ENCODE measurements at regions not wholly inside any gene's neighbourhood (a gene's known extent, or its start where the extent isn't known, plus 50 kb on each side); places are given as distances from the start of the nearest gene placed in this dataset.

DNA sequence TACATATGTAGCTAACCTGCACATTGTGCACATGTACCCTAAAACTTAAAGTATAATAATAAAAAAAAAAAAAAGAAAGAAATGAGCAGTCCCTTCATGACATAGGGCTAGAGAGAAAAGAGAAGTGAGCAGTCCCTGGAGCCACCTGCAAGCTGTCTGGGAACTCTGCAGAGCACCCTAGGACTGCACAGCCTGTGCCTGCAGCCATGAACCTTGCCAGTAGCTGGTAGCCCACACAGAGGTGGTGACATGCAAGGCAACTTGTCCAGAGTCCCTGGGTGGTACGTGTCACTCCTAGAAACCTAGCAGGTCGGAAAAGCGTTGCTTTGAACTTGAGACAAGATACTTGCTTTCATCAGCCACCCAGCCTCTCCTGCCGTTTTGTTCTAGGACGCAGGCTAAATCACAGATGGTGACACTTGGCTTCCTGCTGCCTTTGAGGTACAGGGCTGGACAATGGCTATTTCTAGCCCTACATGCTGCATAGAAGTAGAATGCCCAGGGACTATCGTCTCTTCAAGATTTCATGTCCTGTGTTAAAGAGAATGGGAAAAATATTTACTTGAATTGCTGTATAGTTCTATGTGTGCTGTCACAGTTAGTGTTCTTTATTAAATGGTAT lies 260.9 kb downstream of the LTN1 start:
- no peak for TF ChIP-seq POLR2A (IDR thresholded peaks at IDR 0.05; ENCODE audit: low read depth, low read length)
- TF ChIP-seq, protein P1, sequence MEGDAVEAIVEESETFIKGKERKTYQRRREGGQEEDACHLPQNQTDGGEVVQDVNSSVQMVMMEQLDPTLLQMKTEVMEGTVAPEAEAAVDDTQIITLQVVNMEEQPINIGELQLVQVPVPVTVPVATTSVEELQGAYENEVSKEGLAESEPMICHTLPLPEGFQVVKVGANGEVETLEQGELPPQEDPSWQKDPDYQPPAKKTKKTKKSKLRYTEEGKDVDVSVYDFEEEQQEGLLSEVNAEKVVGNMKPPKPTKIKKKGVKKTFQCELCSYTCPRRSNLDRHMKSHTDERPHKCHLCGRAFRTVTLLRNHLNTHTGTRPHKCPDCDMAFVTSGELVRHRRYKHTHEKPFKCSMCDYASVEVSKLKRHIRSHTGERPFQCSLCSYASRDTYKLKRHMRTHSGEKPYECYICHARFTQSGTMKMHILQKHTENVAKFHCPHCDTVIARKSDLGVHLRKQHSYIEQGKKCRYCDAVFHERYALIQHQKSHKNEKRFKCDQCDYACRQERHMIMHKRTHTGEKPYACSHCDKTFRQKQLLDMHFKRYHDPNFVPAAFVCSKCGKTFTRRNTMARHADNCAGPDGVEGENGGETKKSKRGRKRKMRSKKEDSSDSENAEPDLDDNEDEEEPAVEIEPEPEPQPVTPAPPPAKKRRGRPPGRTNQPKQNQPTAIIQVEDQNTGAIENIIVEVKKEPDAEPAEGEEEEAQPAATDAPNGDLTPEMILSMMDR (IDR thresholded peaks at IDR 0.05; ENCODE audit: extremely low read depth in 1 of 2, insufficient read depth in 1 of 2, low read depth in 1 of 2, low read length in 2 of 2): no peak
- no peak for TF ChIP-seq EZH2 (IDR thresholded peaks at IDR 0.05; ENCODE audit: borderline replicate concordance, low read depth, low read length, severe bottlenecking)
- TF ChIP-seq POLR2AphosphoS5 (IDR thresholded peaks at IDR 0.05; ENCODE audit: insufficient read depth, low read depth, low read length): no peak
